SU-DHL-6 (cell line): ENCODE measurements at regions not wholly inside any gene's neighbourhood (a gene's known extent, or its start where the extent isn't known, plus 50 kb on each side); places are given as distances from the start of the nearest gene placed in this dataset.

Experiments
- H2AFZ ChIP-seq: fragments of 200-600 bp; sonication (generic); 2 replicates; pipeline ENCODE4 v1.6.1; 2014; ENCODE audit warnings: low read depth, mild to moderate bottlenecking, moderate library complexity, mixed read lengths, antibody characterized with exemption, low read length; ENCODE audit not compliant: severe bottlenecking
- H3F3A ChIP-seq: fragments of 200-600 bp; shearing (Covaris generic); 2 replicates; pipeline ENCODE4 v1.6.0; 2016; ENCODE audit warnings: antibody characterized with exemption, mild to moderate bottlenecking; ENCODE audit not compliant: insufficient read depth
- H3K27ac ChIP-seq: fragments of 200-600 bp; sonication (generic); 2 replicates; pipeline ENCODE4 v1.5.1; 2016; ENCODE audit warnings: low read depth, mild to moderate bottlenecking, low read length, moderate library complexity, mixed read lengths
- H3K27me3 ChIP-seq: fragments of 200-600 bp; sonication (generic), shearing (Covaris generic); 2 replicates; pipeline ENCODE4 v1.6.0; 2014; ENCODE audit warnings: mild to moderate bottlenecking, low read length
- H3K36me3 ChIP-seq: fragments of 200-600 bp; sonication (generic); 2 replicates; pipeline ENCODE4 v1.6.1; 2014; ENCODE audit warnings: mild to moderate bottlenecking, low read length, mixed read lengths
- H3K4me2 ChIP-seq: fragments of 300-600, 200-600 bp; shearing (Covaris generic), sonication (generic); 2 replicates; pipeline ENCODE4 v1.6.0; 2014; ENCODE audit warnings: low read length, low read depth, mild to moderate bottlenecking; ENCODE audit not compliant: poor library complexity, severe bottlenecking
- H3K4me3 ChIP-seq: fragments of 200-600 bp; sonication (generic); 2 replicates; pipeline ENCODE4 v1.5.1; 2014; ENCODE audit warnings: antibody characterized with exemption, low read length, mild to moderate bottlenecking, mixed read lengths; ENCODE audit not compliant: insufficient read depth, poor library complexity, severe bottlenecking
- H3K79me2 ChIP-seq: fragments of 200-600 bp; sonication (generic); 2 replicates; pipeline ENCODE4 v1.6.1; 2014; ENCODE audit warnings: mild to moderate bottlenecking, low read length, moderate library complexity; ENCODE audit not compliant: insufficient read depth
- H3K9ac ChIP-seq: fragments of 200-600 bp; sonication (generic); 2 replicates; pipeline ENCODE4 v1.7.0; 2014; ENCODE audit warnings: mild to moderate bottlenecking, low read length
- H3K9me2 ChIP-seq: fragments of 200-600 bp; sonication (generic); replicated peaks from 2 replicates; pipeline ENCODE4 v1.6.1; 2014; ENCODE audit warnings: low read length; ENCODE audit not compliant: insufficient read depth
- H3K9me3 ChIP-seq: fragments of 200-600 bp; sonication (generic); 2 replicates; pipeline ENCODE4 v1.6.1; 2014; ENCODE audit warnings: low read length, mixed read lengths; ENCODE audit not compliant: insufficient read depth
- H4K20me1 ChIP-seq: fragments of 200-600 bp; sonication (generic); 2 replicates; pipeline ENCODE4 v1.6.1; 2014; ENCODE audit warnings: low read depth, mild to moderate bottlenecking, antibody characterized with exemption, low read length, moderate library complexity, mixed read lengths
- CTCF ChIP-seq: fragments of 200-600 bp; sonication (generic); IDR thresholded peaks from one replicate; pipeline ENCODE4 v1.5.1; 2017; ENCODE audit warnings: antibody characterized with exemption, mild to moderate bottlenecking, low read length, moderate library complexity; ENCODE audit not compliant: insufficient read depth, poor library complexity, severe bottlenecking
- EZH2phosphoT487 ChIP-seq: fragments of 200-600 bp; sonication (generic), shearing (Covaris generic); conservative IDR thresholded peaks from 2 replicates; pipeline ENCODE4 v1.6.1; 2018; ENCODE audit warnings: mild to moderate bottlenecking, antibody characterized with exemption, low read length, moderate library complexity, mixed read lengths

- no peaks in the 10 kb centered on the region for H3F3A ChIP-seq
- H3K27ac ChIP-seq, result no peak overlapping the region
- TF ChIP-seq EZH2phosphoT487, result no peak
- no peak for TF ChIP-seq CTCF
- no peak overlapping the region for H2AFZ ChIP-seq
- H3K9me2 ChIP-seq, result no peaks in the 10 kb centered on the region
- H3K9me3 ChIP-seq, result no peaks in the 10 kb centered on the region
- H4K20me1 ChIP-seq, result no peaks in the 10 kb centered on the region
- no peak overlapping the region for H3K4me3 ChIP-seq
- H3K9ac ChIP-seq, result no peak overlapping the region
- H3K36me3 ChIP-seq, result no peaks in the 10 kb centered on the region
- H3K27me3 ChIP-seq, result no peaks in the 10 kb centered on the region
- no peaks in the 10 kb centered on the region for H3K79me2 ChIP-seq
- no peak overlapping the region for H3K4me2 ChIP-seq
These were observed 226.4 kb upstream of the KIRREL3 start for GRCh38 chr11:127226949-127227348.

GRCh38 chr11:127226380-127226779, 225.8 kb upstream of the KIRREL3 start:
- Histone ChIP-seq H4K20me1 (no peaks in the 10 kb centered on the region), H3K9me2 (no peaks in the 10 kb centered on the region), H3K9ac (no peak overlapping the region), H3K79me2 (no peaks in the 10 kb centered on the region), H3K27ac (no peak overlapping the region), H3K36me3 (no peaks in the 10 kb centered on the region), H3F3A (no peaks in the 10 kb centered on the region), H3K4me3 (no peak overlapping the region), H2AFZ (no peak overlapping the region), H3K4me2 (no peak overlapping the region), H3K9me3 (no peaks in the 10 kb centered on the region), H3K27me3 (no peaks in the 10 kb centered on the region)
- no peak for TF ChIP-seq CTCF
- TF ChIP-seq EZH2phosphoT487, result no peak

GRCh38 chr11:127225619-127226018, 225.0 kb upstream of the KIRREL3 start:
- no peaks in the 10 kb centered on the region for H3F3A ChIP-seq
- no peaks in the 10 kb centered on the region for H3K9me3 ChIP-seq
- no peak for TF ChIP-seq CTCF
- no peak for TF ChIP-seq EZH2phosphoT487
- H3K9ac ChIP-seq, result no peak overlapping the region
- H3K27ac ChIP-seq, result no peak overlapping the region
- no peak overlapping the region for H3K4me3 ChIP-seq
- no peaks in the 10 kb centered on the region for H4K20me1 ChIP-seq
- no peaks in the 10 kb centered on the region for H3K27me3 ChIP-seq
- H3K36me3 ChIP-seq, result no peaks in the 10 kb centered on the region
- H3K9me2 ChIP-seq, result no peaks in the 10 kb centered on the region
- H3K79me2 ChIP-seq, result no peaks in the 10 kb centered on the region
- H2AFZ ChIP-seq, result no peak overlapping the region
- H3K4me2 ChIP-seq, result no peak overlapping the region
